Activated CD4-positive, alpha-beta T cell treated with anti-CD3 and anti-CD28 coated beads, Interleukin-2, amount 50 U/mL, for 48 hours (primary cell): ENCODE measurements at regions not wholly inside any gene's neighbourhood (a gene's known extent, or its start where the extent isn't known, plus 50 kb on each side); places are given as distances from the start of the nearest gene placed in this dataset.

Source experiments
- DNase-seq, 2 experiments: peaks; one replicate each; pipeline ENCODE4 v3.0.0-alpha.2; 2020

- no peak for DNase-seq
These were observed 845.9 kb downstream of the CDH9 start for GRCh38 chr5:26192486-26192885.

- no peak for DNase-seq
These were observed 856.8 kb downstream of the CDH9 start for GRCh38 chr5:26181582-26181981.

- DNase-seq, result no peak
These were observed 889.7 kb downstream of the CDH9 start for GRCh38 chr5:26148569-26149107.

GRCh38 chr5:26143259-26143658 lies 895.1 kb downstream of the CDH9 start:
- no peak for DNase-seq

- DNase-seq, result no peak
These were observed 917.0 kb downstream of the CDH9 start for GRCh38 chr5:26121338-26121737.

- no peak for DNase-seq
These were observed 934.2 kb downstream of the CDH9 start for GRCh38 chr5:26104175-26104574.

GRCh38 chr5:26060212-26060611 lies 978.2 kb downstream of the CDH9 start:
- no peak for DNase-seq

GRCh38 chr5:26054594-26054993 lies 983.8 kb downstream of the CDH9 start:
- DNase-seq, result no peak

- DNase-seq, result no peak
These were observed 1003.6 kb downstream of the CDH9 start for GRCh38 chr5:26034813-26035212.

GRCh38 chr5:26031481-26031880 lies 1006.9 kb downstream of the CDH9 start:
- DNase-seq, result no peak

- DNase-seq, result no peak
These were observed 1012.3 kb downstream of the CDH9 start for GRCh38 chr5:26026044-26026443.

- no peak for DNase-seq
These were observed 1013.6 kb downstream of the CDH9 start for GRCh38 chr5:26024774-26025173.

- DNase-seq, result no peak
These were observed 1015.0 kb downstream of the CDH9 start for GRCh38 chr5:26023361-26023760.

GRCh38 chr5:26014206-26014605 lies 1024.2 kb downstream of the CDH9 start:
- DNase-seq, result no peak

GRCh38 chr5:26012078-26012477 lies 1026.3 kb downstream of the CDH9 start:
- no peak for DNase-seq

GRCh38 chr5:26009742-26010141 lies 1028.6 kb downstream of the CDH9 start:
- no peak for DNase-seq

GRCh38 chr5:26003966-26004365 lies 1034.4 kb downstream of the CDH9 start:
- no peak for DNase-seq

- no peak for DNase-seq
These were observed 1043.2 kb downstream of the CDH9 start for GRCh38 chr5:25995209-25995608.

- no peak for DNase-seq
These were observed 1044.7 kb downstream of the CDH9 start for GRCh38 chr5:25993701-25994100.

- DNase-seq, result no peak
These were observed 1046.7 kb downstream of the CDH9 start for GRCh38 chr5:25991639-25992038.

GRCh38 chr5:25990771-25991170 lies 1047.6 kb downstream of the CDH9 start:
- DNase-seq, result no peak

- DNase-seq, result no peak
These were observed 1059.3 kb downstream of the CDH9 start for GRCh38 chr5:25979086-25979485.

GRCh38 chr5:25975885-25976284 lies 1062.5 kb downstream of the CDH9 start:
- DNase-seq, result no peak

GRCh38 chr5:25974451-25974850 lies 1063.9 kb downstream of the CDH9 start:
- DNase-seq, result no peak

- DNase-seq, result no peak
These were observed 1067.4 kb downstream of the CDH9 start for GRCh38 chr5:25970906-25971489.
